ENCODE measurements at regions not wholly inside any gene's neighbourhood (a gene's known extent, or its start where the extent isn't known, plus 50 kb on each side); places are given as distances from the start of the nearest gene placed in this dataset.
A peak's percentile ranks its signal among the peaks of the same experiment; 100 is the strongest.
"Not testable (repeated sequence)": the region's sequence is repeated elsewhere in the genome, so short reads cannot be mapped to it uniquely, and the experiment has no call there.

- DNase-seq (ENCODE audit: low spot score) = no peak
These were observed 55.2 kb downstream of the GCC1 start for GRCh38 chr7:127530148-127530547.

GRCh38 chr7:127527561-127527960, 57.8 kb downstream of the GCC1 start:
- DNase-seq (ENCODE audit: low spot score) = no peak

DNA sequence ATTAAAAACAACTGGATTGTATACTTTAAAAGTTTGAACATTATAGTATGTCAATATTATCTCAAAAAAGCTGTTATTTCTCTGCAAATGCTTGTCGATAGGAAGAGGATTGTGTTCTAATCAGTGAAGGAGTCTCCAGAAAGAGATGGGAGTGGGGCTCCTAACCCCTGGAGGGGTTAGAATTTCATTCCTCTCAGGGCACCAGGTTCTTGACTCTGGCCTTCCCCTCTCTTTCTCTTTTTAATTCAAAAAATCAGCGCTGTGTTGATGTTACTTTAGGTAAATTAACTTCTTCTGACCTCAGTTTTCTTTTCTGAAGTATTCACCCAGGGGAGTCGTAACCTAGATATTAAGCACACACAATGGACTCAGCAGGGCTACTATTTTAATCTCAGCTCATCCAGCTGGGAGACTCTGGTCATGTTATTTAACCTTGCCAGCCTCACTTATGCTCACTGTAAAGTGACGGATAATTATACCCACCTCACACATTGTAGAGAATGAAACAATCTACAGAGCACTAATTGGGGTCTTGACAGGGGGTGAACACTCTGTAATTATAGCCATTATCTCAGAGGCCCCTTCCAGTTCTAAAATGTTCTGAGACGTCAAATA, 59.4 kb downstream of the GCC1 start:
- DNase-seq (ENCODE audit: low spot score) = no peak

- no peak for DNase-seq (ENCODE audit: low spot score)
These were observed 69.1 kb downstream of the GCC1 start for GRCh38 chr7:127516320-127516719.

DNA sequence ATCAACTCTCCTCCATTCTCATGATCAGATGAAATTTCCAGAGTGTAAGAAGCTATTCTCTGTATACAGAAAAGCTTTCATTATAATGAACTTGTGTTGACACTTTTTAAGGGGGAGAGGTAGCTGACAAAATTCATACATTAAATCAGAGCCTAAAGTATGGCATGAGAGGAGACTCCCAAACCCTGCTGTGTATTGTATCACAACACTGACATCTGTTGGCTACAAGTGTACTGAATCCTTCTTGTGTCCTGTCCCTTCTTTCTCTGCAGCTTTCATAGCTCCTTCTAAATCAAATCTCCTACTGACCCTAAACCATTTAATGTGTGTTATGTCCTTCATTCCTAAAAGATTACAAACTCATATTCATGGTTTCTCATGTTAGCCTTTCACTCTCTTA, 70.9 kb downstream of the GCC1 start:
- DNase-seq (ENCODE audit: low spot score) = peak; percentile 25

- no peak for DNase-seq (ENCODE audit: low spot score)
These were observed 72.1 kb downstream of the GCC1 start for GRCh38 chr7:127513311-127513710.

DNA sequence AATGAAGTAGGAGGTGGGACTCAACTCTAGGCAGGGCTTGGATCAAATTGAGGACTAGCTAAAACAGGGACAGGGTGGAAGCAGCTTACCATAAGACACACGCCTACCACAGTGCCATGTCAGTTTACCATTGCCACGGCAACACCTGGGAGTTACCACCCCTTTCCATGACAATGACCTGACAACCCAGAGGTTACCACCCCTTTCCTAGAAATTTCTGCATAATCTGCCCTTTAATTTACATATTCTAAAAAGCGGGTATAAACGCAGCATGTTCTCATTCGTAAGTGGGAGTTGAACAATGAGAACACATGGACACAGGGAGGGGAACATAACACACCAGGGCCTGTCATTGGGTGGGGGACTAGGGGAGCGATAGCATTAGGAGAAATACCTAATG, 72.7 kb downstream of the GCC1 start:
- no peak for DNase-seq (ENCODE audit: low spot score)

GRCh38 chr7:127504715-127505114, 80.7 kb downstream of the GCC1 start:
- DNase-seq (ENCODE audit: low spot score) = peak; percentile 20

- no peak for DNase-seq (ENCODE audit: low spot score)
These were observed 83.6 kb downstream of the GCC1 start for GRCh38 chr7:127501817-127502216.

DNA sequence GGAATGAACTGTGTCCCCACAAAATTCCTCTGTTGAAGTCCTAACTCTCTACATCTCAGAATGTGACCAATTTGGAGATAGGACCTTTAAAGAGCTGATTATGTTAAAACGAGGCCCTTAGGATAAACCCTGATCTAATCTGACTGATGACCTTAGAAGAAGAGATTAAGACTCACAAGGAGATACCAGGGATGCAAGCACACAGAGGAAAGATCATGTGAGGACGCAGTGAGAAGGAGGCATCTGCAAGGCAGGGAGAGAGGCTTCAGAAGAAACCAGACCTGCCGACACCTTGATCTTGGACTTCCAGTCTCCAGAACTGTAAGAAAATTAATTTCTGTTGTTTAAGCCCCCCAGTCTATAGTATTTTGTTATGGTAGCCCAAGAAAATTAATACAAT, 94.9 kb upstream of the ZNF800 start:
- no peak for DNase-seq (ENCODE audit: low spot score)

GRCh38 chr7:127486654-127487053, 94.1 kb upstream of the ZNF800 start:
- no peak for DNase-seq (ENCODE audit: low spot score)

- no peak for DNase-seq (ENCODE audit: low spot score)
These were observed 93.0 kb upstream of the ZNF800 start for GRCh38 chr7:127485482-127485881.

DNA sequence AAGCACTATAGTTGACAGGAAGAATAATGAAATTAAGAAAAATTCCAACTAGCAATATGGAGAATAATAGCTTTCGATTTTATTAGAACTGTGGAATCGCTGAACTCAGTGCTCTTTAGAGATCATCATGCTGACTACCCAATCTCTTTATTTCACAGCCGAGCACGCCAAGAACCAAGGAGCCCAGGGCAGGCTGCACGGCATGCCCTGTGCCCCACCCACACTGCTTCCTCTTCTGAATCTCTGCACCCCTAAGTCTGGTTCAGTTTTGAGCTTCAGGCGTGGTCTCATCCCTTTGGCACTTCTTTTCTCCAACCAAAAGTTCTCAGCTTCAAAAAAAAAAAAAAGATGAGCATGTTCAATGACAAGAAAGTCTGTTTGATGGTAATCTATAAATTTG, 92.4 kb upstream of the ZNF800 start:
- DNase-seq (ENCODE audit: low spot score) = no peak

DNA sequence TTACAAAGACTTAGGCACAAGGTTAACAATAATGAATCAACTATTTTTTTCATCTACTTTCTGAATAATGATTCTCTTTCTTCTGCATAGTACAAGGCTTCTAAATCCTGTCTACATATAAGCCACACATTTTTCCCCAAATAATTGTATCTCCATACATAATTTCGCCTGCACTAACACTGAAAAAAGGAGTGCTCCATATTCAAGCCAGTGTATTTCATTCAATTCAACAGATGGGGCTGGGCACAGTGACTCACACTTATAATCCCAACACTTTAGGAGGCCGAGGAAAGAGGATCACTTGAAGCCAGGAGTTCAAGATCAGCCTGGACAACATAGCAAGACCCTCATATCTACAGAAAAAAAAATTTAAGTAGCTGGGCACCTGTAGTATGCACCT, 86.0 kb upstream of the ZNF800 start:
- no peak for DNase-seq (ENCODE audit: low spot score)

DNA sequence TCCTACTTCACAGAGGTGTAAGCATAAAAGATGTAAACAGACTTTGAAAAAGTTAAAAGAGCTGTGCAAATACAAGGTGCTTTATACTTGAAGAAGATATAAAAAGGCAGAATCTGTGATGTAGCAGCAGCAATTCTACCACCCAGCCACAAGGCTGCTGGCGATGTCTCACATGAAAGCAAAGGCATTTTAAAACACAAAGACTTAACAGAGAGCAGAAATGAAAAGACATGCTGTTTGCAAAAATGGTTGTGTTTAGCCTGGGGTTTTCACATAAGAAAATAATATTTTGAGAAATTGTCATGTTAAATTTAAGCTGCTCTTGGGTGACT, 85.5 kb upstream of the ZNF800 start:
- no peak for DNase-seq (ENCODE audit: low spot score)

DNA sequence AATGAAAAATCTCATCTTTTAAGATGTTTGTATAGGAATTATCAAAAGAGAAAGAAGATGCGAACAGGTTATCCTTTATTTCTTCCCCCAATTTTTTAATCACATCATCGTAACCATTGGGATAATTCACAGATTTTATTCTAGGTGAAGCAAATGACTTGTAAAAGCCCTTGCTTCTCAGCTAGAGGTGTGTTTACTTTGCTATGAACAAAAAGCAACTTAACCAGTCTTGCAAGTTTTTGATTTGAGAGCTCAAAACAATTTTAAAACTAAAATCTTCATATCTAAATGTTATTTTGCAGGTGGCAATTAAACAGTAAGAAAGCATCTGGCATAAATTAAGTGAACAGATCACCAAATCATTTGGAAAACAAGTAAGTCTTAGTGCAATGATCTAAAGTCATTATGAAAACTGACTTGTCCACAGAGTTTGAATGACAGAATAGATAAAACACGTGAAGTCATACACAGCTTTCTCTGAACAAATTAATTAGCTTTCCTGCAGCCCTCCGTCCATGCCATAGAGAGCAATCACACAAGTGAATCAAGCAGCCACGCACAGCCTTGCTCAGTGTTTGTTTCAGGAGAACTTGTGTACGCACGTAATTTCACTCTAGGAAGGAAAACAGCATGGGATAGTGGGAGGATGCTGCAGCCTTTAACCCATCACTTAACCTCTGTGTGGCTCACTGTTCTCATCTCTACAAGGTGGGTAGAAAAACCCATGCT, 85.0 kb upstream of the ZNF800 start:
- no peak for DNase-seq (ENCODE audit: low spot score)

DNA sequence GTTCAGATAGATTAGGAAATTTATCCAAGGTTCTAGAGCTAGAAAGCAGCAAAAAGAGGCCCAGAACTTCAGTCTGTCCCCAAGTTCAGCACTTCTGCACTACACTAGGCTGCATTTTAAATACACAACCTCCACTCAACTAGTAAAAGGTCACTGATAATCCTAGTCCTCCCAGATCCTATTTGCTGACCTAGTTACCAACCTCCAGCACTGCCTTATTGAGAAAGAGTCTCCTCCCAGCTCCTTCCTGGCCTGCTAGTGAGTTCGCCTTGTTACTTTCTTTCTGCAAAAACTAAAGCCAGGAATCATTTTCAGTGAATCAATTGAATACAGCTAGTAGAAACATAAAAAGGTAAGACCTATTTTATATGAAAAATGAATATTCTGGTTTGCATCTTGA, 84.1 kb upstream of the ZNF800 start:
- DNase-seq (ENCODE audit: low spot score) = no peak

- no peak for DNase-seq (ENCODE audit: low spot score)
These were observed 81.9 kb upstream of the ZNF800 start for GRCh38 chr7:127474457-127474856.

- DNase-seq (ENCODE audit: low spot score) = no peak
These were observed 80.9 kb upstream of the ZNF800 start for GRCh38 chr7:127473409-127473808.

- no peak for DNase-seq (ENCODE audit: low spot score)
These were observed 67.6 kb upstream of the ZNF800 start for GRCh38 chr7:127460077-127460476.

DNA sequence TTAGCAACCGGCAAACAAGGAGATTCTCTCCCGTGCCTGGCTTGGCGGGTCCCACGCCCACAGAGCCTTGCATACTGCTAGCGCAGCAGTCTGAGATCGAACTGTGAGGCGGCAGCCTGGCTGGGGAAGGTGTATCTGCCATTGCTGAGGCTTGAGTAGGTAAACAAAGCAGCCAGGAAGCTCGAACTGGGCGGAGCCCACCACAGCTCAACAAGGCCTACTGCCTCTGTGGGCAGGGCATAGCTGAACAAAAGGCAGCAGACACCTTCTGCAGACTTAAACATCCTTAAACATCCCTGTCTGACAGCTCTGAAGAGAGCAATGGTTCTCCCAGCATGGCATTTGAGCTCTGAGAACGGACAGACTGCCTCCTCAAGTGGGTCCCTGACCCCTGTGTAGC, 58.8 kb upstream of the ZNF800 start:
- DNase-seq (ENCODE audit: low spot score) = not testable (repeated sequence)

GRCh38 chr7:127448566-127448965, 56.1 kb upstream of the ZNF800 start:
- DNase-seq (ENCODE audit: low spot score) = no peak

DNA sequence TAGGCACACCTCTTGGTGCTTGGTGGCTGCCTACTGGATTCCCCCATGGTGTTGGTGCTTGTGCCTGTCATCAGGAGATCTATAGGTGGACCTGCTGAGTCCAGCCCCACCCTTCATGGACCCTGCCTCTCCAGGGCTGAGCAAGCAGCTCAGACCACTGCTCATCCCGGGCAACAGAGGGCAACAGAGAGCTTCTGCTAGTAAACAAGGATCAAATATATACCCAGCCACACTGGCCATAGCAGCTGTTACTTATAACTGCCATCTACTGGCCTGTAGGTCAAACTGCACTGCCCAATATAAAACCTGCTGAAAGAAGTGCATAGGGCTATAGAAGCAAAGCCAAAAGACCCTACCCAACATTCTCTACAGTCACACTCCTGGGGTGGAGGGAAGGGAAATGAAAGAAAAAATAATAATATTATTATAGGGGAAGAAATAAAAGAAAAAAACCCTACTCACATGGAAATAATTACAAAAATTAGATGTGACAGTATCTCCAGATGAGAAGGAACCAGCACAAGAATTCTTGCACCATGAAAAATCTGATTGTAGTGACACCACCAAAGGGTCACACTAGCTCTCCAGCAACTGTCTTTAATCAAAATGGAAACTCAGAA, 54.9 kb upstream of the ZNF800 start:
- DNase-seq (ENCODE audit: low spot score) = peak; percentile 42

DNA sequence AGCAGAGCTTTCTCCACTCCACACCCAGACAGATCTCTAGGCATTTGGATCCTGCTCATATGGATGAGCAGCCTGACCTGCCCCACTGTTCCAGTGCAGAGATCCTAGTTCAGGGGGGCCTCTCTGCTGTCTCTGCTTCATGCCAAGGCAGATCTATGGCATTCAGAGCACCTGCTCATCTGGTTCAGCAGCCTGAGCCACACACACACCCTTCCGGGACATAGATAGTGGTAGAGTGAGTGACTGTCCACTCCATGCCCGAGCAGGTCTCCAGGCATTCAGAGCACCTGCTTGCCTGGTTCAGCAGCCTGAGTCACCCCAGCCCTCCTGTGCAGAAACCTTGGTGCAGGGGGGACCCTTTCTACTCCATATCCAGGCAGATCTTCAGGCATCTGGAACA, 54.3 kb upstream of the ZNF800 start:
- DNase-seq (ENCODE audit: low spot score) = no peak
